GM19025 (cell line): ENCODE measurements at regions not wholly inside any gene's neighbourhood (a gene's known extent, or its start where the extent isn't known, plus 50 kb on each side); places are given as distances from the start of the nearest gene placed in this dataset.

ENCODE experiments used
- ATAC-seq: cut with Tn5 transposase; IDR thresholded peaks from one replicate; pipeline ENCODE4 v1.9.1; 2021; ENCODE audit warnings: mild to moderate bottlenecking, low read depth, moderate library complexity; ENCODE audit not compliant: unreplicated experiment

DNA sequence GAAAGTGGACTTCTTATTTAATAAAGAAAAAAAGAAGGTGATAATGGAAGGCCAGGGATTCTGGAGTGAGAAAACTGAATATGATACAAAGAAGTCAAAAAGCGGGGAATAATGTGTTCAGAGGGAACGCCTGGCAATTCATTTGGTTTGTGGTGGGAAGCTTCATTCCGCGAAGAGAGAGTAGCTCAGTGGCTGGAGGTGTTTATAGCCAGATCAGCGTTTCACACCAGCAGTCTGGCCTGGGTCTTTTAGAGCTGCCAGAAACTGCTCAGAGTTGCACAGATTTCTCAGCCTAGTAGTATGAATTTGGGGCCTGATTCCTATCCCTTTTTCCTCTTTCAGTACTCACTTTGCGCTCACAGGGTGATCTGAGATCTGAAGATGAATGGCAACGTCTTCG is 67.8 kb upstream of the IPO9 start:
- no peak for ATAC-seq

DNA sequence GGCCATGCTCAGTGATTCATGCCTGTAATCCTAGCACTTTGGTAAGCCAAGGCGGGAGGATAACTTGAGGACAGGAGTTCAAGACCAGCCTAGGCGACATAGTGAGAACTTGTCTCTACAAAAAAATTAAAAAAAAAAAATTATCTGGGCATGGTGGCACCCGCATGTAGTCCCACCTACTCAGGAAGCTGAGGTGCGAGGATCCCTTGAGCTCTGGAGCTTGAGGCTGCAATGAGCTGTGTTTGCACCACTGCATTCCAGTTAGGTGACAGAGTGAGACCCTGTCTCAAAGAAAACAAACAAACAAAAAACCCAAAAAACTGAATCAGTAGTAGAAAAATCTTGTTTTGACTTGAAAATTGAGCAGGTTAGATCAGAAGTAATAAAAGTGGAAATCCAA is 67.1 kb upstream of the IPO9 start:
- ATAC-seq, result no peak

DNA sequence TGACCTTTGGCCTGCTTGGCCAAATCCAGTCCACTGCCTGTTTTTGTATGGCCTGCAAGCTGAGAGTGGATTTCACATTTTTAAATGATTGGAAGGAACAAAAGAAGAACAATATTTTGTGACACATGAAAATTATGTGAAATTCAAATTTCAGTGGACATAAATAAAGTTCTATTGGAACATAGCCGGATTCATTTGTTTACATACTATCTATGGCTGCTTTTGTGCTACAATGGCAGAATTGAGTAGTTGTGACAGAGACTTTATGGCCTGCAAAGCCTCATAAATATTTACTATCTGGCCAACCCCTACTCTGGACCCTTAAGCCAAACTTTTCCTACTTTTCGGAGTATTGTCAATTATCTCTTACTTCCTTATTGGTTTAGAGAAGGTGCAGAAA is 66.6 kb upstream of the IPO9 start:
- no peak for ATAC-seq

DNA sequence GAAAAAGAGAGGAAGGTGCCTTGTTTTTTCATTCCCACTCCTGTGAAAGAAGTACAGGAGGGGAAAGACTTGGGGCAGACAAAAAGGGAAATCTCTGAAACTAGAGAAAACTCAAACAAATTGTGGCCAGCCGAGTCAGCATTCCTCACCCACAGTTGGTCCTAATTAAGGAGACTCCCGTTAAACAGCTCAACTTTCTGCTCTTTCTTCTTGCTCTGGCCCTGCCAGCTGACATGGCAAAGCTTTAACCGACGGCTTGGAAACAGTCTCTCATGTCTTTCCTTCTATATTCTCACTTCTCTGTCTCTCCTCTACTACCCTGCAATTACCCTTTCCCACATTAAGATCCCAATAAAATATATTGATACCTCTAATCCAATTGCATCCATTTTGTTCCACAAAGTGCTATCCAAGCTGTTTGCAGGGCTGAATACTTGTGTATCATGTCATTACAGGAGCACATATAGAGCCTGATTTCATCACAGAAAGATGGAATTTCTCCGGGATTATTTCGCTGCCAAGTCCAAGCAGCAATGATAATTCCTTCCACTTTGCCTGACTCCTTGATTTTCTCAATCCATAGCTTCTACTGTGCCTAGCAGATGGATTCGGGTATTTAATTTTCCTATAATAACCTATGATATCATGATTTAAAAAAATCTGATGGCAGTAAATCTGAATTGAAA is 65.4 kb upstream of the IPO9 start:
- no peak for ATAC-seq

DNA sequence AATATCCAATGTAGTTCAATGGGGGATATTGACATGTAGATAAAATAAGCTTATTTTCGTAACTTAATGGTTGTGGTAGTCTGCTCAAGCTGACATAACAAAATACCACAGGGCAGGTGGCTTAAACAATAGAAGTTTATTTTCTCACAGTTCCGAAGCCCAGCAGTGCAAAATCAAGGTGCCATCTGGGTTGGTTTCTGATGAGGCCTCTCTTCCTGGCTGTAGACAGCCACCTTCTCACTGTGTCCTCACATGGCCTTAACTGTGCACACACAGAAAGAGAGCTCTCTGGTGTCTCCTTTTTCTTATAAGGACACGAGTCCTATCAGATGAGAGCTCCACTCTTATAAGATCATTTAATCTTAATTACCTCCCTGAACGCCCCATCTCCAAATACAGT is 64.8 kb upstream of the IPO9 start:
- no peak for ATAC-seq

DNA sequence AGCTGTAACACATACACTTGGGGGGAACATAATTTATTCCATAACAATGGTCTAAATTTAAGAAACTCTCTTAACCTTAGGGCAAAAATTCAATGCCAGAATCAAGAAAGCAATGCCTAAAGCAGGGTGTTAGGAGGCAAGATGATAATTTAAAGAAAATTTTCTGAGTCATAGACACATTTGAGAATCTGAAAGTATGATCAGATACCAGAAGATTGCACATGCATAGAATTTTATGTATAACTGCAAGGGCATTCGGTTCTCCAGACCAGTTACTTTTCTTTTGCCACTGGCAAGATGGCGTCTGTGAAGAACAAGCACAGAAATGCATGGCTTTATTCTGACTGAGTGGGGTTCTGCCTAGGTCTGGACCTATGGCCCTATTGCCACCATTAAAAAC is 64.4 kb upstream of the IPO9 start:
- ATAC-seq, result no peak

DNA sequence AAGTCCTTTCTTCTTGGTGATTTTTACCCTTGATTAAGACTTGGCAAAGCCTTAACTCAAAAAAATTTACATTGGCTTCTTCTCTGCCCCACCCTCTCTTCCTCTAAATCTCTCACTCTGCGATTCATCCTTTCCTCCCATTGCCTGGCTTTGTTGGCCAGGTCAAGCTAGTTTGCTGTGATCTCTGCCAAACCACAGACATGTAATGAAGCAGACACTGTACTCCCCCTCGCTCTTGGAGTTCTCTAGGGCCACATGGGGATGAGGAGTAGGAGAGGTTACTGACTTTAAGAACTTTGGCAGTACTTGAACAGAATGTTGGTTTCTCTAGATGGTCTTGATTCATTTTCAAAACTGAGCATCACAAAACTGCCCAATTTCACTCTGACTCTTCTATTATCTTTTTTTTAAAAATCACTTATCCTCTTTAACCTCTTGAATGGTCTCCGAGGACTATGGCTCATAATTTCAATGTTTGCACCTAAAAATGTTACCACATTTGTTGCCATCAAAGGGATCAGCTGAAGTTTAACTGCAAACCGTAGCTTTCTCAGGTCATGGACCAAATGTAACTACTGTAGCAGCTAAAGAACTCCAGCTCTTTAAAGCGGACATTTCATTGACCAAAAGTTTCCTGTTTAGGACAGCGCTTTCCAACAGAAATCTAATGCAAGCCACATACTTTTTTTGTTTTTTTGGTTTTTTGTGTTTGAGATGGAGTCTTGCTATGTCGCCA is 62.7 kb upstream of the IPO9 start:
- no peak for ATAC-seq

DNA sequence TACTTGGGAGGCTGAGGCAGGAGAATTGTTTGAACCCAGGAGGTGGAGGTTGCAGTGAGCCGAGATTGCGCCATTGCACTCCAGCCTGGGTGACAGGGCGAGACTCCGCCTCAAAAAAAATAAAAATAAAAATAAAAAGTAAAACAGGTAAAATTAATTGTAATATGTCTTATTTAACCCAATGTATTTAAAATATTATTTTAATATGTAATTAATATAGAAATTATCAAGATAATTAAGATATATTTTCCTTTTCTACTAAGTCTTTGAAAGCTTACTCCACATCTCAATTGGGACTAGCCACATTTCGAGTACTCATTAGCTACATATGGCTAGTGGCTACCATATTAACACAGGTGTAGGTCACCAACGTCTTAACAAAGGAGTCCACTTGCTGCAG is 61.6 kb upstream of the IPO9 start:
- no peak for ATAC-seq

DNA sequence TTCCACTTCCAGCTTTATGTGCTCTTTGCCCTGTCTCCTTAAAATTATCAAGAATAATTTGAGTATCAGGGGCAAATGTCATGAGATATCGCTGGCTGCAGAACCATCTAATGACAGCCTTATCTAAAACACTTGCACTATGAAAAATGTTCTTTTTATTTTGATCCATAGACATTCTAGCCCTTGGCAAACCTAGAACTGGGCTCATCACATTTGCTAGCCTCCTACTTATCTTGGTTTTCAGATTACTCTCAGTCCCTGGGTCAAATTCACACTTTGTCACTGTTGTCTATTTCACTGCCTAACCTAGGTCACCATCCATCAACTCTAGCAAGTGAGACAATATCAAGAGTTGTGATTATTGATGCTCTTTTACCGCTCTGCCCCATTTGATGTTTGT is 59.9 kb upstream of the IPO9 start:
- ATAC-seq, result no peak

DNA sequence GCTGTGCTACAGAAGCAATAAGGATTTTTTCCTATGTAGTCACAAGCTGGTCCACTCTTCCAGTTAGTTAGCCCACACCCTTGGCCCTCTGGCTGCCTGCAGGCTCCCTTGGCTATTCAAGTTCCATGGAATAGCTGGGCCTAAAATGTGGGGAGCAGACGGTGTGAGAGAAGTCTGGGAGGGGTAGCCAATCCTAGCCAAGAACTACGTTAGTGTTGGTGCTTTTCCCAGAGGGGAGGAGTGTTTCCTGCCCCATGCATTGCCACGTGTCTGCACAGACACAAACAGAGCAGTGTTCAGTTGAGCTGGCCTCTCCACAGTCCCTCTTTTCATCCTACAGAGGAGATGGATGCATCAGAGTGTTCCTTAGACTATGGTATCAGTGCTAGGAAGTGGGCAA is 59.0 kb upstream of the IPO9 start:
- no peak for ATAC-seq

DNA sequence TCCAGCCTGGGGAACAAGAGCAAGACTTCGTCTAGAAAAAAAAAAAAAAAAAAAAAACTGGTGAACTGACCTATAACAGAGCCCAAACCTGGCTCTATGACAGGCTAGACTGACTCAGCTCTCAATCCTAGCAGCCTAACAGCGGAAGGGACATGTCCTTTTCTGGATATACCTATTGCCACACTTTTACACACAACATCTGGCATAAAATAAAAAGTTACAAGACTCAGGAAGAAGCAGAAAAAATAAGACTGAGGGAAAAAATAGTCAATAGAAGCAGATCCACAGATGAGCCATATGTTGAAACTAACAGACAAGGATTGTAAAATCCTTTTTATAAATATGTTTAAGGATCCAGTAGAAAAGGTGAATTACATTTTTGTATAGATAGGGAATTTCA is 57.5 kb upstream of the IPO9 start:
- no peak for ATAC-seq

DNA sequence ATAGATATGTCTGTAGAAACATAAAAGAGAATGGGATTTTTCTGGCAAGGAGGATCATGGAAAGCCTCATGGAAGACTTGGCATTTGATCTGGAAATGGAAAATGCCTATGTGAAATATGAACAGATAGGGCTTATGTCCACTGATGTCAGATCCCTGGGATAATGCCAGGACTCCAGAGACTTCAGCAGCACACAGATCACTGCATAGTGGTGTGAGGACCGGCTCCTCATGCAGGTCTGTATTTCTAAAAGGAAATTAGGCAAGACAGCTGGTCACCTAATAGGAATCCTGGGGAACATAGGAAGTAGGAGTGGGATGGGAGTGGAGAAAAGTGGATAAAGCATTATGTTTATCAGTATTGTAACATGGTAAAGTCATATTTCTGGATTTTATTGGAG is 56.8 kb upstream of the IPO9 start:
- no peak for ATAC-seq

DNA sequence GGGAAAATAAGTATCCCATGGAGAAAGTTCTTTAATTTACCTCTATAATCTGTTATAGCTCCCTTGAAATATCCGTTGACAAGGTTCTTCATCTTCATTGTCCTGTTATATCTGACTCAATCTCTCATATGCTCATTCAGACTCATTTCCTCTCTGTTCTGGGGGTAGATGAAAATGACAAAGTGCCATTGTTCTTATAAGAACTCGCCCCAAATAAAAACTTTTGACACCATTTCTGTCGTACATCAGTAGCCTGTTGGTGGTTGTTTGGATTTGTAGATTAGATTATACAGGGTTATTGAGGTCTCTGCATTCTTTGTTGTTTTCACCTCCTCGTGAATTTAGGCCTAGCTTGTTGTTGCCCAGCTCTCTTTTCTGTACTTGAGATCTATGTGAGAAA is 55.2 kb upstream of the IPO9 start:
- no peak for ATAC-seq

DNA sequence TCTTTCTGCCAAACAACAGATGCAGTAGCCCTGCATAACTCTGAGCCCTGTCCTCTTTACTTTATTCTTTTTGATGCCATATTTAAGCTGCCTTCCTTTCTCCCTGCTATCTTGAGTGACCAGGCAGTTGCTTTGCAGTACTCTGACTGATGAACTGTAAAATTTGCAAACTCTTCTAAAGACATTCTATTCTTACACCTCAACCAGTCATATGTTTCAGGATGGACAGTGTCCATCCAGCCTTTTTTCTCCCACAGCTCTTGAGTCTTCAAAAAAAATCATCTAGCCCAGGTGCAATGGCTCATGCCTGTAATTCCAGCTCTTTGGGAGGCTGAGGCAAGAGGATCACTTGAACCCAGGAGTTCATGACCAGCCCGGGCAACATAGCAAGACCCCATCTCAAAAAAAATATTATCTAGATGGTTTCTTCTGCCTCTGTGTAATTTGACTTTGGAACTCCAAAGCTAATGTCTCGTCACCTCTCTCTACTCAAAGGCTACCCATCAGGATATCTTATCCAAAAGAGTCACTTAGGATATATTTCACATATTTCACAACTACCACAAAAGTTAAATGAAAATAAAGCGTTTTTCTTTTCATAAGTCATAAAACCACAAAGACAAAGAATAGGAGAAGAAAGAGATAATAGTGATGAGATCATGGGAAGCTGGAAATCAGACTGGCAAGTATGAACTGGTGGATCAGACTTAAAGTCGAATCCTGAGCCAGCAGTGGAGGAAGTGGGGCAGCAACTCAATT is 54.6 kb upstream of the IPO9 start:
- no peak for ATAC-seq

DNA sequence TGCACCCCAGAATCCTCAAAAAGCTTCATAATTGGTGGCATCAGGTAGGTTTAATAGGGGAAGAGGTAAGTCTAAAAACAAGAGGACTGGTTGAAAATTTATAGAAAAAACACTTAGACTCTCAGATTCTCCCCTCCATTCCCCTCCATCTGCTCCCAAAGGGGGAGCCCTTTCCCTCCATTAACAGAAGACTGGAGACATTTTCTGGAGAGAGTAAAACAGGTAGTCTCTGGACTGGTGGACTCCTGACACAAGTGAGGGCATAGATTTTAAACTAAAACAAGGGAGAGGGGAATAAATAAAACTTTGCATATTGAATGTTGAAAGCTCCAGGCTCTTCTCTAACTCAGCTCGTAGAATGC is 54.0 kb upstream of the IPO9 start:
- no peak for ATAC-seq

DNA sequence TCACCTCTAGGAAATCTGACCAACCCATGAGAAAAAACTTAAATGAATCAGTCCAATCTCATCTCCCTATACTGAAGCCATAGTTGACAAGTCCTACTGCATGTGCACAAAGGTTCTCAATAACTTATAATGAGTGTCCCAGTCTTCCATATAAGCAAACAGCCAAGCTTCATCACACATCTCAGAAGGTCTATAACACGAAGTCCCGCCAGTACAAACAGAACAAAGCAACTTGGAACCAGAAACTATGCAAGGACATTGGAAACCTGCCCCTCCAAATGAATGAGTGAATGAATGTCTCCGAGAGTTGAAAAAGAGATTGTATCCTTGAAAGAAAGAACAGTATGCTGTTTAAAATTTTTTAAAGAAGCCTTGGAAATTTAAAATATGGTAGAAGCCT is 53.6 kb upstream of the IPO9 start:
- no peak for ATAC-seq

DNA sequence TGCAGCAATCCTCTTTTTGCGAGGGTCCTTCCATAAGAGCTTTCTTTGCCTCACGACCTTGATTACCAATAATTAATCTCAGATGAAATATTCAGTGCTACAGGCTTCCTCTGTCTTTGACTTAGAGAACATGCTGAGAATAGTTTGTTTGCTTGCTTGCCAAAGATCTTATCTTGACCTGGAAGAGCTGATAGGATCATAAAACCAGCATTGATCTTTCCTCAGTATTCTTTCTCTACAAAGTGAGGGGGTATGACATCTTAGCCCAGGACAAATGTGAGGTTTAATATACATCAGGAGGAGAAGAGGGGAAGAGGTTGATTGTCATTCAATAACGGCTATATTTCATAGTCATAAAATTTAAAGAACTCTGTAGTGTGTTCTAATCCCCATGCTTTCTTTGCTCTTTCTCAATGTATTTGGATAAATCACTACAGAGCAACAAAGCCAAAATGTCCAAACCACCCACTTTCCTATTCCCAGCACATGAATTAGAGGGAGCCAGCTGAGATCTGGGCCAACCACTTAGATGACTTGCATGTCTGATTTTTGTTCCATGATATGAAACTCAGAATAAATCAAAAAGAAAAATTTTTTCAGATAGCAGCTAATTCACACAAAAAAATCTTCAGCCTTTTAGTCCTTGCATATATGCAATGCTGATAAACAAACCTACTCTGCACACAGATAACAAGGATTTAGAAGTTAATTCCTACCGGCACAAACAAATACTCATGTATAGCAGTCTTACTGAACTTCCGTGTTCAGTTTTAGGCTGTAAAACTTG is 50.5 kb upstream of the IPO9 start:
- no peak for ATAC-seq
